GM12891 (cell line): ENCODE measurements at regions not wholly inside any gene's neighbourhood (a gene's known extent, or its start where the extent isn't known, plus 50 kb on each side); places are given as distances from the start of the nearest gene placed in this dataset.
A peak's percentile ranks its signal among the peaks of the same experiment; 100 is the strongest.

Experiments used
- DNase-seq: peaks from one replicate; pipeline ENCODE4 v3.0.0; 2011; ENCODE audit warnings: low spot score; ENCODE audit not compliant: insufficient read length
- FAIRE-seq: peaks from 2 replicates; lab custom pipeline; 2011; peaks lifted over from hg19 to GRCh38; lab: Jason Lieb, UNC
- PAX5 ChIP-seq: IDR thresholded peaks from 2 replicates; pipeline ENCODE4 v1.6.1; 2011; ENCODE audit warnings: low read length, moderate library complexity, mild to moderate bottlenecking; ENCODE audit not compliant: insufficient read depth, severe bottlenecking
- POLR2A ChIP-seq: IDR thresholded peaks from 2 replicates; pipeline ENCODE4 v1.6.1; 2011; ENCODE audit warnings: low read depth, low read length, control low read depth
- POLR2AphosphoS5 ChIP-seq: IDR thresholded peaks from 2 replicates; pipeline ENCODE4 v1.6.1; 2011; ENCODE audit warnings: low read depth, low read length, control low read depth
- POU2F2 ChIP-seq: IDR thresholded peaks from 2 replicates; pipeline ENCODE4 v1.6.1; 2011; ENCODE audit warnings: low read depth, mild to moderate bottlenecking, control low read depth, low read length, moderate library complexity
- SPI1 ChIP-seq: IDR thresholded peaks from 2 replicates; pipeline ENCODE4 v1.6.1; 2011; ENCODE audit warnings: low read depth, low read length, control low read depth
- TAF1 ChIP-seq: IDR thresholded peaks from 2 replicates; pipeline ENCODE4 v1.6.1; 2011; ENCODE audit warnings: low read depth, low read length, control low read depth

DNA sequence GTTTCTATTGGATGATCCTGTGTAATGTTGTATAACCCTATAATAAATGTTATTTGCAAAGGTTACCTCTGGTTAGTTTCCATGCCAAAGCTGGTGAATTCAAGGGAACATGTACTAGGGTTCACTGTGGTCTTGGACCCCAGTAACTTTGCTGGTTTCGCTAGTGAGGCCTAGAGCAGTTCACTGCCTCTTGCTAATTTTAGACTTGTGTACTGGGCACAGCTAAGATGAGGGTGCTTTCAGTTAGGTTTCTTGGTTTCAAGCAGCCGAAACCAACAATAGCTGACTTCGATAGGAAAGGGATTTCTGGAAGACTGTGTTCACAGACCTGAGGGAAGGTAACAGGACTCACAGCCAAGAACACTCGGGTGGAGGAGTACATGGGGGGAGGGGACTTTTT is 215.5 kb upstream of the BCOR start:
- TF ChIP-seq POU2F2 (no peak), POLR2AphosphoS5 (no peak), SPI1 (no peak), TAF1 (no peak), POLR2A (no peak)
- no peak for FAIRE-seq
- no peak for DNase-seq

DNA sequence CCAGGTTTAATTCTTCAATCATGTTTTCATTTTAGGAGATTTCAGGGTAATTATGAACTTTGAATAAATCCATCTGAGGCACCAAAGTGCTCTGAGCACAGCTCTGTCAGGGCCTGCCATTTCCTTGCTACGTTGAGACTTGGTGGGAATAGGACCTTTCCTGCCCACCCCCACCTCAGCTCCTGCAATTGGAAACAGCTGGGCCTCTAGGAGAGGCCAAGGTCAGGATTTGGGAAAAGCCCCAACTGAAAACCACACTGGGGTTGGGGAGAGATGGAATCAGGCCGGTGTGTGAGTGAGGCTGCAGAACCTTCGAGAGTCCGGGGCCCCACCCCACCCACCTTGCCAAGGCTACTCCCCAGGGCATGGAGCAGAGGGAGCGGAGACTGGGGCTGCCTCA is 212.7 kb upstream of the BCOR start:
- TF ChIP-seq TAF1 (no peak), SPI1 (no peak)
- DNase-seq, result no peak
- FAIRE-seq, result no peak

GRCh38 chrX:40310016-40310415 is 212.3 kb upstream of the BCOR start:
- FAIRE-seq (no peak), DNase-seq (no peak)
- TF ChIP-seq TAF1, result no peak

DNA sequence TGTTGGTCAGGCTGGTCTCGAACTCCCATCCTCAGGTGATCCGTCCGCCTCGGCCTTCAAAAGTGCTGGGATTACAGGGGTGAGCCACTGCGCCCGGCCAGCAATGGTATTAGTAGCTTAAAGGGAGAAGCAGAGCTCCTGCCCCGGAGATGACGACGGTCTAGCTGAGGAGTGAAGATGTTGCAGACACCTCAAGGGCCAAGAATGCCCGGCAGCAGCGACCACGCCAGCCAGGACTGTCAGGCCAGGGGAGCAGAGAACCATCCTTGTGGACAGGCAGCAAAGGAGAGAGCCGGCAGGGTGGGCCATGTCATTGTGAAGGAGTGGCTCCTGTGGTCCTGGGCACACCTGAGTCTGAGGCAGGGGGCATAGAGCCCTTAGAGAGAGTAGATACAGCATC is 210.1 kb upstream of the BCOR start:
- TF ChIP-seq POU2F2 (no peak), TAF1 (no peak), PAX5 (no peak), POLR2A (no peak), SPI1 (no peak), POLR2AphosphoS5 (no peak)
- DNase-seq (no peak), FAIRE-seq (no peak)

- TF ChIP-seq SPI1 (no peak), POLR2AphosphoS5 (no peak), POLR2A (no peak), PAX5 (no peak), TAF1 (no peak), POU2F2 (no peak)
- DNase-seq (no peak), FAIRE-seq (no peak)
Measured at GRCh38 chrX:40304115-40304514, 206.4 kb upstream of the BCOR start.

GRCh38 chrX:40303256-40304077 is 205.7 kb upstream of the BCOR start:
- DNase-seq (no peak), FAIRE-seq (no peak)
- TF ChIP-seq SPI1 (peak; percentile 62), POU2F2 (no peak)

DNA sequence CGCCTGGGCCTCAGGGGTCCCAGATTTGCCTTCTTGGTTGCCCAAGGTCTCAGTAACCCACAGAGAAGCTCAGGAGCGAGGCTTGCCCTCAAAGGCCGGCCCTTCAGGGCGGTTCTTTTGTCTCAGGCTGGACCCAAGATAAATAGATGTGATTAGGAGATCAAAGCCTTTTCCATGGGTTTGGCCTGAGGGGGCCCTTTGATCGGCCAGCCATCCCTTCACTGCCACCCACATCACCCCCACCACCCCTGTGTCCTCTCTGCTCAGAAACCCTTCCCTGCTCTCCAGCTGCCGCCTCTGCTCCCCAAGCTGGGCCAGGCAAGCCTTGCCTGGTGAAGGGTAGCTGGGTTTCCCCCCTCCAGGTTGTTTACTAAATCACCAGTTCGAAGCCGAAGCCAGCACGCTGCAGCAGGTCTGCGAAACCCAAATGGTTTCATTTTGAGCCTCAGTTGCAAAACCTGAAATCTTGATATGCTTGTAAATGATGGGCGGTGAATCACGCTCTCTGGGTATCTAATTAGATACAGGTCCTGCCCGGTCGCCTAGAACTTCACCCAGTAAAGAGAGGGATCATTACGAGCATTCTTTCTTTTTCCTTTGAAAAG is 202.6 kb upstream of the BCOR start:
- FAIRE-seq (peak; percentile 83), DNase-seq (no peak)
- TF ChIP-seq POU2F2 (no peak), PAX5 (no peak), POLR2A (no peak), POLR2AphosphoS5 (no peak), TAF1 (no peak), SPI1 (no peak)

GRCh38 chrX:40299641-40300046 is 201.9 kb upstream of the BCOR start:
- TF ChIP-seq SPI1 (no peak), TAF1 (no peak), POU2F2 (no peak), POLR2AphosphoS5 (no peak)
- peak; percentile 85 for FAIRE-seq
- no peak for DNase-seq

DNA sequence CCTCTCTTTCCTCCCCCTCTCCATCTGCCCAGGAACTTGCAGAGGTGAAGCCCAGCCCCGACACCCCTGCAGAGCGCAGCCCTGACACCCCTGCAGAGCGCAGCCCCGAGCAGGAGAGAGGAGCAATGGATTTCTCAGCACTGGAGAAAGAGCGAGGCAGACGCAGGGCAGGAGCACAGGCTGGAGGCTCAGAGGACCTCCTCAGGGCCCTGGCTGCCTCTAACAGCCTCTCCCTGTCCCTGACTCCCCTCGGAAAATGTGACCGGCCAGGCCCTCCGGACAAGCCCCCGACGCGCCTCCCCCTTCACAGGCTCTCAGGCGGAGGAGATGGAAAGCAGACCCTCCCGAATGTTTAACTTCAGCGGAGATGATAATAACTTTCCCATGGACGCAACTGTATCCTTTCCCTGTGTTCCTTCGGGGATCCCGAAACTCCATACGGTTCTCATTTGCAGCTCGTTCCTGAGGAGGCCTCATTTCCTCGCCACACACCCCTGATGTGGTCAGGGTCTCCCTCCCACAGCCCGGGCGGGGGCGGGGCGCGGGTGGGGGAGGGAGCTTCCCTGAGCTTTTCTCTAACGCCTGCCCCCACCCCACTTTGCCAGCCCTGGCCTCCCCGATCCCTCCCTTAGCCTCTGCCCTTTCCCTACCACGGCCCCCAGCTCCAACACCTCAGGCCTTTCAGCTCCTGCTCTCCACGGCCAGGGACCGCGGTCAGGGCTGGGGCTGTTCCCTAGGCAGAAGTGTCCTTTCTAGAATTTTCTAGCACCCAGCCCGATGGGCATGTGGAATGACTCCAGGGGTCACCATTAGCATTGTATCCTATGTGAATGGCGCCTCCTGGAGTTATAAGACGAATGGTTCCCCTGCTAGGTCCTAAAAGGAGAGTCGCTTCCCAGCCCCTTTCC is 201.1 kb upstream of the BCOR start:
- DNase-seq (no peak), FAIRE-seq (no peak)
- no peak for TF ChIP-seq POLR2AphosphoS5
- TF ChIP-seq POU2F2, result no peak
- TF ChIP-seq POLR2A, result no peak
- no peak for TF ChIP-seq TAF1
- TF ChIP-seq PAX5, result no peak
- no peak for TF ChIP-seq SPI1

DNA sequence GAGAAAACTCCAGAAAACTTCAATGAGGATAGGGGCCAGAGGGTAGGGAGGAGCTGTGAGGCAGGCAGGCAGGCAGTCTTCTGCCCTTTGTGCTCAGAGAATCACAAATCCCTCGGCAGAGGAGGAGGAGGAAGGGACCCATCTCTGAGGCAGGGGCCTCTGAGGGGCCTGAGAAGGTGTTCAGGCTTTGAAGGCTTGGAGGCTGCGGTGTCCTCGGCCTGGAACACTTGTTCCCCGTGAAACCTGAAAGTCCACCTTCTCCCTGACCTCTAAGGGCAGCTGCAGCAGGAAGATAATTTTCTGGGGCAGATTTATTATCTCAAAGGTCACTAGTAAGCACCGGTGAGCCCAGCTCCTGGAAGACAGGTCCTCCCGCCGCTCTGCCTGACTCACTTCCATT is 200.3 kb upstream of the BCOR start:
- DNase-seq (no peak), FAIRE-seq (no peak)
- TF ChIP-seq POU2F2, result no peak

DNA sequence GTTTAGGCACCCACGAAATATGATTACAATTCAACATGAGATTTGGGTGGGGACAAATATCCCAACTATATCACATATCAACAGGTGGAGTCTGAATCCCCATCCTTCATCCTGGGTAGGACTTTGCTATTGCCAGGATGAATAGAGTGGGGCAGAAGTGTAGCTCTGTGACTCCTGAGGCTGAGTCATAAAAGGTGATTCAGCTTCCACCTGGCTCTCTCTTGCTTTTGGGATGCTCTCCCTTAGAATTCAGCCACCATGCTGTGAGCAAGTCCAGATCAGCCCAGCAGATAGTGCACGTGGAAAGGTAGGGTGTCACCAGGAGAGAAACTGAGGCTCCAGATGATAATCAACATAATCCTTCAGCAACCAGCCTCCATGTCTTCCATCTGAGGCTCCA is 193.8 kb upstream of the BCOR start:
- FAIRE-seq, result no peak
- DNase-seq, result no peak
- TF ChIP-seq SPI1 (no peak), PAX5 (no peak), POLR2A (no peak), POLR2AphosphoS5 (no peak), TAF1 (no peak), POU2F2 (no peak)
